CD14-positive monocyte (primary cell): ENCODE measurements at regions not wholly inside any gene's neighbourhood (a gene's known extent, or its start where the extent isn't known, plus 50 kb on each side); places are given as distances from the start of the nearest gene placed in this dataset.

Experiments
- DNase-seq, 3 donors: peaks; one replicate each; pipeline ENCODE4 v3.0.0-alpha.2; 2011 to 2022
- H2AFZ ChIP-seq: 2 replicates; pipeline ENCODE4 v1.6.0; 2012; ENCODE audit warnings: mild to moderate bottlenecking, low read depth, low read length, inconsistent platforms; ENCODE audit not compliant: insufficient read depth, poor library complexity, severe bottlenecking
- H3K27ac ChIP-seq, 2 donors: 1 replicate in 1 of 2; 2 replicates in 1 of 2; pipeline ENCODE4 v1.5.1; 2012 to 2013; ENCODE audit warnings: low read length in 2 of 2, control low read depth in 1 of 2, inconsistent platforms in 1 of 2, low read depth in 1 of 2, mild to moderate bottlenecking in 1 of 2
- H3K27me3 ChIP-seq, 2 donors: one replicate each; pipeline versions ENCODE4 v1.6.0 to v1.6.1; 2011 to 2013; ENCODE audit warnings: low read length in 2 of 2; ENCODE audit not compliant: control insufficient read depth in 2 of 2, insufficient read depth in 2 of 2
- H3K36me3 ChIP-seq, 2 donors: replicated peaks in 1 of 2; 1 replicate in 1 of 2; 2 replicates in 1 of 2; pipeline versions ENCODE4 v1.5.1 to v1.6.1; 2012 to 2013; ENCODE audit warnings: low read length in 2 of 2, control low read depth in 1 of 2, inconsistent platforms in 1 of 2, mild to moderate bottlenecking in 1 of 2; ENCODE audit not compliant: insufficient read depth in 2 of 2, control insufficient read depth in 1 of 2
- H3K4me1 ChIP-seq, 2 donors: 1 replicate in 1 of 2; 2 replicates in 1 of 2; pipeline versions ENCODE4 v1.5.1 to v1.6.1; 2012 to 2013; ENCODE audit warnings: low read length in 2 of 2, control low read depth in 1 of 2, inconsistent platforms in 1 of 2, mild to moderate bottlenecking in 1 of 2, moderate library complexity in 1 of 2; ENCODE audit not compliant: insufficient read depth in 2 of 2, control insufficient read depth in 1 of 2
- H3K4me2 ChIP-seq: replicated peaks from 2 replicates; pipeline ENCODE3; 2012; ENCODE audit warnings: low read length, moderate library complexity, mild to moderate bottlenecking; ENCODE audit not compliant: poor library complexity, severe bottlenecking; ENCODE audit errors: extremely low read depth
- H3K4me3 ChIP-seq, 3 experiments: fragments of 200-600 bp in 1 of 3; sonication (generic) in 1 of 3; replicated peaks in 1 of 3; 1 replicate in 2 of 3; 2 replicates in 1 of 3; pipeline ENCODE4 v1.5.1; 2011 to 2013; ENCODE audit warnings: low read length in 3 of 3, mild to moderate bottlenecking in 3 of 3, control low read depth in 2 of 3, low read depth in 2 of 3, inconsistent platforms in 1 of 3, moderate library complexity in 1 of 3
- H3K79me2 ChIP-seq: 2 replicates; pipeline ENCODE4 v1.6.0; 2012; ENCODE audit warnings: mild to moderate bottlenecking, control low read depth, inconsistent platforms, low read length, moderate library complexity; ENCODE audit not compliant: insufficient read depth
- H3K9ac ChIP-seq: 2 replicates; pipeline ENCODE4 v1.6.0; 2017; ENCODE audit warnings: low read length, mild to moderate bottlenecking; ENCODE audit not compliant: insufficient read depth, poor library complexity, severe bottlenecking
- H3K9me3 ChIP-seq, 2 donors: replicated peaks in 1 of 2; 1 replicate in 1 of 2; 2 replicates in 1 of 2; pipeline versions ENCODE4 v1.5.1 to v1.6.1; 2012 to 2013; ENCODE audit warnings: low read length in 2 of 2, control low read depth in 1 of 2; ENCODE audit not compliant: control insufficient read depth in 1 of 2, insufficient read depth in 1 of 2
- H4K20me1 ChIP-seq: 2 replicates; pipeline ENCODE4 v1.6.0; 2012; ENCODE audit warnings: mild to moderate bottlenecking, low read length, control low read depth, moderate library complexity; ENCODE audit not compliant: insufficient read depth
- H3K27ac Mint-ChIP-seq, 7 donors: one replicate each; pipeline ENCODE4 v1.8.0; 2020; ENCODE audit warnings: mild to moderate bottlenecking in 7 of 7, mixed read lengths in 7 of 7, moderate library complexity in 6 of 7, inconsistent platforms in 2 of 7
- H3K27me3 Mint-ChIP-seq, 3 donors: one replicate each; pipeline ENCODE4 v1.8.0; 2021 to 2022; ENCODE audit warnings: low read depth in 3 of 3, mild to moderate bottlenecking in 3 of 3, mixed read lengths in 3 of 3, moderate library complexity in 3 of 3, inconsistent platforms in 1 of 3
- H3K36me3 Mint-ChIP-seq, 2 donors: one replicate each; pipeline ENCODE4 v1.8.0; 2020; ENCODE audit warnings: mixed read lengths in 2 of 2, inconsistent platforms in 1 of 2, mild to moderate bottlenecking in 1 of 2
- H3K4me1 Mint-ChIP-seq: one replicate; pipeline ENCODE4 v1.8.0; 2020; ENCODE audit warnings: mild to moderate bottlenecking, mixed read lengths
- H3K4me3 Mint-ChIP-seq, 2 donors: one replicate each; pipeline ENCODE4 v1.8.0; 2020; ENCODE audit warnings: mild to moderate bottlenecking in 2 of 2, mixed read lengths in 2 of 2, moderate library complexity in 1 of 2
- H3K9me3 Mint-ChIP-seq, 7 donors: one replicate each; pipeline ENCODE4 v1.8.0; 2020 to 2022; ENCODE audit warnings: mixed read lengths in 7 of 7, mild to moderate bottlenecking in 6 of 7, moderate library complexity in 6 of 7, inconsistent platforms in 2 of 7
- WGBS: methylation state at CpG from one replicate; pipeline ENCODE4 v1.1.5; 2013; ENCODE audit warnings: missing lambda C conversion rate; ENCODE audit not compliant: insufficient coverage; 5-methylcytosine and 5-hydroxymethylcytosine counted together
- intact Hi-C, 2 donors: fragments of 100-400 bp; cut with micrococcal nuclease; formaldehyde crosslinking; loops; one replicate each; pipeline versions ENCODE4 v1.15.0 to v1.15.1; 2023
- TF ChIP-seq, protein P1 (sequence below): fragments of 200-600 bp; IDR thresholded peaks from one replicate; pipeline ENCODE4 v1.8.0; 2022; ENCODE audit warnings: antibody characterized with exemption, mild to moderate bottlenecking

DNA sequence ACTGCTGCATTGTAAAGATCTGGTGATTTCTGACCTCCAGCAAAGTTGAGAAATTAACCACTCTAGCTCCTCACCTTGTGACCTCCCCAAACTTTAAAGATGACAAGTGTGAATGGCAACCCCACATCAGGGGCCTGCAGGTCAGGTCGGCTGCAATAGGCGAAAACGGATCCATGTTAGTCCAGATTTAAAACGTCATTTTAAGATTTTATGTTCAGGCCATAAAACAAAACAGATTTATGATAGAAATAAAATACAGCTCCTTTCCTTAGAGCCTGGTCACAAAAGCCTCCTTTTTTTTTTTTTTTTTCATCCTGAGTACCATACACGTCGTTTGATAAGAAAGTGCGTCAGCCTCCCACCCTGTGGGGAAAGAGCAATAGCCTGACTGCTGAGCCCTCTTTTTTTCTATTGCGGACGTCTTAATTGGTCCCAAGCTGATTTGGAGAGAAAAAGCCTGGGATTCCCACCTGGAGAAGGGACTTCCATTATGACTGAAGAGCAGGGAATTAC lies 519.2 kb upstream of the NOX3 start:
- H3K4me1 ChIP-seq: peaks cover 0 to 7% of the 10 kb centered on the region in 2 donors
- intact Hi-C loops: no loop called here
- no peak overlapping the region for H2AFZ ChIP-seq
- no peak overlapping the region for H3K9ac ChIP-seq
- H3K4me1 Mint-ChIP-seq: peaks cover 15% of the 10 kb centered on the region
- H4K20me1 ChIP-seq: no peaks in the 10 kb centered on the region
- no peak overlapping the region for H3K4me3 ChIP-seq
- no peak overlapping the region for H3K4me3 Mint-ChIP-seq
- no peaks in the 10 kb centered on the region for H3K36me3 Mint-ChIP-seq
- no peaks in the 10 kb centered on the region for H3K9me3 ChIP-seq
- peaks cover 0 to 2% (median 0%) of the 10 kb centered on the region in 7 donors for H3K9me3 Mint-ChIP-seq
- TF ChIP-seq, protein P1, sequence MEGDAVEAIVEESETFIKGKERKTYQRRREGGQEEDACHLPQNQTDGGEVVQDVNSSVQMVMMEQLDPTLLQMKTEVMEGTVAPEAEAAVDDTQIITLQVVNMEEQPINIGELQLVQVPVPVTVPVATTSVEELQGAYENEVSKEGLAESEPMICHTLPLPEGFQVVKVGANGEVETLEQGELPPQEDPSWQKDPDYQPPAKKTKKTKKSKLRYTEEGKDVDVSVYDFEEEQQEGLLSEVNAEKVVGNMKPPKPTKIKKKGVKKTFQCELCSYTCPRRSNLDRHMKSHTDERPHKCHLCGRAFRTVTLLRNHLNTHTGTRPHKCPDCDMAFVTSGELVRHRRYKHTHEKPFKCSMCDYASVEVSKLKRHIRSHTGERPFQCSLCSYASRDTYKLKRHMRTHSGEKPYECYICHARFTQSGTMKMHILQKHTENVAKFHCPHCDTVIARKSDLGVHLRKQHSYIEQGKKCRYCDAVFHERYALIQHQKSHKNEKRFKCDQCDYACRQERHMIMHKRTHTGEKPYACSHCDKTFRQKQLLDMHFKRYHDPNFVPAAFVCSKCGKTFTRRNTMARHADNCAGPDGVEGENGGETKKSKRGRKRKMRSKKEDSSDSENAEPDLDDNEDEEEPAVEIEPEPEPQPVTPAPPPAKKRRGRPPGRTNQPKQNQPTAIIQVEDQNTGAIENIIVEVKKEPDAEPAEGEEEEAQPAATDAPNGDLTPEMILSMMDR: no peak
- H3K27me3 Mint-ChIP-seq: no peaks in the 10 kb centered on the region
- WGBS: 97% methylated on average over 5 of the region's 9 CpGs
- H3K4me2 ChIP-seq: no peak overlapping the region
- H3K27ac Mint-ChIP-seq: peak overlapping the region in 1 of 7 donors; percentile 60
- no peaks in the 10 kb centered on the region for H3K79me2 ChIP-seq
- H3K36me3 ChIP-seq: no peaks in the 10 kb centered on the region
- no peaks in the 10 kb centered on the region for H3K27me3 ChIP-seq
- no peak for DNase-seq
- H3K27ac ChIP-seq: no peak overlapping the region

- peaks cover 15% of the 10 kb centered on the region for H3K4me1 Mint-ChIP-seq
- Histone ChIP-seq H3K79me2 (no peaks in the 10 kb centered on the region), H2AFZ (no peak overlapping the region), H3K4me2 (peak overlapping the region; percentile 78), H3K9ac (no peak overlapping the region), H4K20me1 (no peaks in the 10 kb centered on the region), H3K27me3 (no peaks in the 10 kb centered on the region), H3K27ac (no peak overlapping the region), H3K4me3 (peak overlapping the region in 1 of 3 experiments; percentile 78), H3K36me3 (no peaks in the 10 kb centered on the region), H3K9me3 (no peaks in the 10 kb centered on the region), H3K4me1 (peaks cover 0 to 7% of the 10 kb centered on the region in 2 donors)
- peaks cover 0 to 2% (median 0%) of the 10 kb centered on the region in 7 donors for H3K9me3 Mint-ChIP-seq
- intact Hi-C loops: no loop called here
- no peak for DNase-seq
- 100% methylated on average over 10 of the region's 17 CpGs for WGBS
- no peaks in the 10 kb centered on the region for H3K36me3 Mint-ChIP-seq
- no peaks in the 10 kb centered on the region for H3K27me3 Mint-ChIP-seq
- H3K27ac Mint-ChIP-seq: no peak overlapping the region
- no peak overlapping the region for H3K4me3 Mint-ChIP-seq
- TF ChIP-seq, protein P1: no peak
Measured at GRCh38 chr6:155974359-155974758, 518.7 kb upstream of the NOX3 start.
